ENCODE measurements at regions not wholly inside any gene's neighbourhood (a gene's known extent, or its start where the extent isn't known, plus 50 kb on each side); places are given as distances from the start of the nearest gene placed in this dataset.

DNA sequence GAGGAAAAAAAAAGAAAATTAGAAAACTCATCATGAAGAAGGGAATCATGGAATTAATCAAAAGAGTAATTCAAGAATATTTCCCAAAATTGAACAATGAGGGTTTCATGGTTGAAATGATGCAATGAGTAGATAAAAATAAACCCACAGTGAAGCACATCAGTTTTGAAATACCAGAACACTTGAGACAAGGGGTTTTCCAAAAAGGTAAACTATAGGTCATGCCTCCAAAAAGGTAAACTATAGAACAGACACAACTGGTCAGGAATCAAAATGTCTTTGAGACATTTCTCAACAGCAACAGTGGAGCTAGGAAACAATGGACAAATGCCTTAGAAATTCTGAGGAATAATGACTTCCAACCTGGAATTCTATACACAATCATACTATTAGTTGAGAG lies 60.2 kb upstream of the PCSK5 start:
- Histone ChIP-seq H3K9me2 (ENCODE audit: insufficient read depth, low read length) (no peaks in the 10 kb centered on the region), H3K27ac (ENCODE audit: low read length) (no peak overlapping the region), H3K27me3 (ENCODE audit: insufficient read depth, low read depth, low read length) (no peaks in the 10 kb centered on the region), H4K20me1 (ENCODE audit: insufficient read depth) (no peaks in the 10 kb centered on the region), H3K79me2 (replicated peaks; ENCODE audit: insufficient read depth, low read length) (no peaks in the 10 kb centered on the region), H3K9me3 (ENCODE audit: low read length) (no peaks in the 10 kb centered on the region), H3K4me2 (ENCODE audit: low read length) (no peak overlapping the region), H3K36me3 (ENCODE audit: insufficient read depth, low read length) (no peaks in the 10 kb centered on the region), H2AFZ (ENCODE audit: low read depth, low read length) (no peak overlapping the region), H3K4me3 (ENCODE audit: low read length) (no peak overlapping the region), H3F3A (ENCODE audit: insufficient read depth, low read length, poor library complexity, severe bottlenecking) (no peaks in the 10 kb centered on the region), H3K9ac (ENCODE audit: low read length) (no peak overlapping the region)
- TF ChIP-seq EP300 (conservative IDR thresholded peaks at IDR 0.05; ENCODE audit: poor library complexity, severe bottlenecking) (no peak), CTCF (IDR thresholded peaks at IDR 0.05; ENCODE audit: poor library complexity, severe bottlenecking) (no peak), MXI1 (conservative IDR thresholded peaks at IDR 0.05; ENCODE audit: poor library complexity, severe bottlenecking) (no peak), SMC3 (conservative IDR thresholded peaks at IDR 0.05; ENCODE audit: poor library complexity) (no peak), RAD21 (conservative IDR thresholded peaks at IDR 0.05) (no peak), POLR2AphosphoS5 (IDR thresholded peaks at IDR 0.05) (no peak), TAF1 (IDR thresholded peaks at IDR 0.05; ENCODE audit: low read depth) (no peak)
- TF ChIP-seq, protein P1, sequence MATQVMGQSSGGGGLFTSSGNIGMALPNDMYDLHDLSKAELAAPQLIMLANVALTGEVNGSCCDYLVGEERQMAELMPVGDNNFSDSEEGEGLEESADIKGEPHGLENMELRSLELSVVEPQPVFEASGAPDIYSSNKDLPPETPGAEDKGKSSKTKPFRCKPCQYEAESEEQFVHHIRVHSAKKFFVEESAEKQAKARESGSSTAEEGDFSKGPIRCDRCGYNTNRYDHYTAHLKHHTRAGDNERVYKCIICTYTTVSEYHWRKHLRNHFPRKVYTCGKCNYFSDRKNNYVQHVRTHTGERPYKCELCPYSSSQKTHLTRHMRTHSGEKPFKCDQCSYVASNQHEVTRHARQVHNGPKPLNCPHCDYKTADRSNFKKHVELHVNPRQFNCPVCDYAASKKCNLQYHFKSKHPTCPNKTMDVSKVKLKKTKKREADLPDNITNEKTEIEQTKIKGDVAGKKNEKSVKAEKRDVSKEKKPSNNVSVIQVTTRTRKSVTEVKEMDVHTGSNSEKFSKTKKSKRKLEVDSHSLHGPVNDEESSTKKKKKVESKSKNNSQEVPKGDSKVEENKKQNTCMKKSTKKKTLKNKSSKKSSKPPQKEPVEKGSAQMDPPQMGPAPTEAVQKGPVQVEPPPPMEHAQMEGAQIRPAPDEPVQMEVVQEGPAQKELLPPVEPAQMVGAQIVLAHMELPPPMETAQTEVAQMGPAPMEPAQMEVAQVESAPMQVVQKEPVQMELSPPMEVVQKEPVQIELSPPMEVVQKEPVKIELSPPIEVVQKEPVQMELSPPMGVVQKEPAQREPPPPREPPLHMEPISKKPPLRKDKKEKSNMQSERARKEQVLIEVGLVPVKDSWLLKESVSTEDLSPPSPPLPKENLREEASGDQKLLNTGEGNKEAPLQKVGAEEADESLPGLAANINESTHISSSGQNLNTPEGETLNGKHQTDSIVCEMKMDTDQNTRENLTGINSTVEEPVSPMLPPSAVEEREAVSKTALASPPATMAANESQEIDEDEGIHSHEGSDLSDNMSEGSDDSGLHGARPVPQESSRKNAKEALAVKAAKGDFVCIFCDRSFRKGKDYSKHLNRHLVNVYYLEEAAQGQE (IDR thresholded peaks at IDR 0.05; ENCODE audit: borderline replicate concordance) = no peak

- Histone ChIP-seq H3K27ac (ENCODE audit: low read length) (no peak overlapping the region), H3K9ac (ENCODE audit: low read length) (no peak overlapping the region), H3K9me2 (ENCODE audit: insufficient read depth, low read length) (no peaks in the 10 kb centered on the region), H4K20me1 (ENCODE audit: insufficient read depth) (no peaks in the 10 kb centered on the region), H3K4me2 (ENCODE audit: low read length) (no peak overlapping the region), H3K79me2 (replicated peaks; ENCODE audit: insufficient read depth, low read length) (no peaks in the 10 kb centered on the region), H3K27me3 (ENCODE audit: insufficient read depth, low read depth, low read length) (no peaks in the 10 kb centered on the region), H3K36me3 (ENCODE audit: insufficient read depth, low read length) (no peaks in the 10 kb centered on the region), H2AFZ (ENCODE audit: low read depth, low read length) (no peak overlapping the region), H3K9me3 (ENCODE audit: low read length) (no peaks in the 10 kb centered on the region), H3K4me3 (ENCODE audit: low read length) (no peak overlapping the region), H3F3A (ENCODE audit: insufficient read depth, low read length, poor library complexity, severe bottlenecking) (no peaks in the 10 kb centered on the region)
- TF ChIP-seq EZH2 (IDR thresholded peaks at IDR 0.05; ENCODE audit: borderline replicate concordance, insufficient read depth, low read length, poor library complexity, severe bottlenecking) = no peak
These were observed 56.7 kb upstream of the PCSK5 start for GRCh38 chr9:75833778-75834177.

GRCh38 chr9:75834878-75835277 lies 55.6 kb upstream of the PCSK5 start:
- H3K79me2 ChIP-seq (replicated peaks; ENCODE audit: insufficient read depth, low read length) = no peaks in the 10 kb centered on the region
- H3K4me2 ChIP-seq (ENCODE audit: low read length) = no peak overlapping the region
- H3K9me2 ChIP-seq (ENCODE audit: insufficient read depth, low read length) = no peaks in the 10 kb centered on the region
- TF ChIP-seq SMC3 (conservative IDR thresholded peaks at IDR 0.05; ENCODE audit: poor library complexity) (no peak), EZH2 (IDR thresholded peaks at IDR 0.05; ENCODE audit: borderline replicate concordance, insufficient read depth, low read length, poor library complexity, severe bottlenecking) (no peak), TAF1 (IDR thresholded peaks at IDR 0.05; ENCODE audit: low read depth) (no peak), EP300 (conservative IDR thresholded peaks at IDR 0.05; ENCODE audit: poor library complexity, severe bottlenecking) (no peak), POLR2AphosphoS5 (IDR thresholded peaks at IDR 0.05) (no peak), MXI1 (conservative IDR thresholded peaks at IDR 0.05; ENCODE audit: poor library complexity, severe bottlenecking) (no peak), RAD21 (conservative IDR thresholded peaks at IDR 0.05) (no peak), CTCF (IDR thresholded peaks at IDR 0.05; ENCODE audit: poor library complexity, severe bottlenecking) (no peak)
- TF ChIP-seq, protein P1 (IDR thresholded peaks at IDR 0.05; ENCODE audit: borderline replicate concordance) = no peak
- H3K27me3 ChIP-seq (ENCODE audit: insufficient read depth, low read depth, low read length) = no peaks in the 10 kb centered on the region
- H3K4me3 ChIP-seq (ENCODE audit: low read length) = no peak overlapping the region
- H3K9ac ChIP-seq (ENCODE audit: low read length) = no peak overlapping the region
- no peak overlapping the region for H2AFZ ChIP-seq (ENCODE audit: low read depth, low read length)
- H3K9me3 ChIP-seq (ENCODE audit: low read length) = no peaks in the 10 kb centered on the region
- no peak overlapping the region for H3K27ac ChIP-seq (ENCODE audit: low read length)
- no peaks in the 10 kb centered on the region for H3K36me3 ChIP-seq (ENCODE audit: insufficient read depth, low read length)
- H3F3A ChIP-seq (ENCODE audit: insufficient read depth, low read length, poor library complexity, severe bottlenecking) = no peaks in the 10 kb centered on the region
- no peaks in the 10 kb centered on the region for H4K20me1 ChIP-seq (ENCODE audit: insufficient read depth)
